IMR-90 (cell line): ENCODE measurements at regions not wholly inside any gene's neighbourhood (a gene's known extent, or its start where the extent isn't known, plus 50 kb on each side); places are given as distances from the start of the nearest gene placed in this dataset.

Experiments
- ATAC-seq: fragments of 200-7000 bp; cut with Tn5 transposase; 2 replicates; pipeline ENCODE4 v1.9.1; 2020; ENCODE audit warnings: low read depth, mild to moderate bottlenecking, moderate library complexity
- BruUV-seq: library from RNA; stranded (reverse); fragments of 400-500 nt; replicated peaks from 2 replicates; lab custom pipeline; 2021; lab: Mats Ljungman, UMichigan
- CTCF ChIA-PET: fragments of 300-600 bp; formaldehyde crosslinking; extraction: SDS; loops from one replicate; lab custom pipeline; 2021; ENCODE audit warnings: antibody characterized with exemption; lab: Yijun Ruan, JAX
- POLR2A ChIA-PET: fragments of 300-600 bp; sonication (Branson Sonifier 250); formaldehyde crosslinking; loops from one replicate; lab custom pipeline; 2022; ENCODE audit warnings: antibody characterized with exemption; ENCODE audit not compliant: unreplicated experiment; lab: Charles Lee
- DNase-seq: peaks from one replicate; pipeline ENCODE4 v3.0.0; 2013
- H2AFZ ChIP-seq: replicated peaks from 2 replicates; pipeline ENCODE3; 2013; ENCODE audit warnings: low read length, mild to moderate bottlenecking; ENCODE audit not compliant: poor library complexity
- H2AK5ac ChIP-seq: 2 replicates; pipeline ENCODE4 v1.6.1; 2013; ENCODE audit warnings: low read depth, low read length, inconsistent platforms
- H2AK9ac ChIP-seq: replicated peaks from 2 replicates; pipeline ENCODE3; 2013; ENCODE audit warnings: mild to moderate bottlenecking, low read depth, low read length, moderate library complexity; ENCODE audit not compliant: poor library complexity
- H2BK120ac ChIP-seq: 2 replicates; pipeline ENCODE4 v1.6.1; 2013; ENCODE audit warnings: low read depth, low read length, inconsistent platforms
- H2BK15ac ChIP-seq: 3 replicates; pipeline ENCODE4 v1.6.1; 2013; ENCODE audit warnings: low read depth, low read length, inconsistent platforms
- H2BK20ac ChIP-seq: 2 replicates; pipeline ENCODE4 v1.6.1; 2013; ENCODE audit warnings: low read depth, mild to moderate bottlenecking, inconsistent platforms, low read length, moderate library complexity
- H2BK5ac ChIP-seq: 2 replicates; pipeline ENCODE4 v1.6.1; 2013; ENCODE audit warnings: mild to moderate bottlenecking, low read depth, low read length, inconsistent platforms; ENCODE audit not compliant: poor library complexity, severe bottlenecking
- H3K14ac ChIP-seq: replicated peaks from 2 replicates; pipeline ENCODE4 v1.6.1; 2013; ENCODE audit warnings: low read depth, low read length, inconsistent platforms
- H3K18ac ChIP-seq: 2 replicates; pipeline ENCODE4 v1.6.1; 2013; ENCODE audit warnings: low read depth, low read length, control low read depth
- H3K23ac ChIP-seq: 2 replicates; pipeline ENCODE4 v1.6.1; 2013; ENCODE audit warnings: low read depth, low read length, inconsistent platforms
- H3K27ac ChIP-seq: 2 replicates; pipeline ENCODE4 v1.5.1; 2013; ENCODE audit warnings: mild to moderate bottlenecking, control low read depth, low read length; ENCODE audit not compliant: insufficient read depth
- H3K27me3 ChIP-seq: 2 replicates; pipeline ENCODE4 v1.6.1; 2013; ENCODE audit warnings: low read length; ENCODE audit not compliant: control insufficient read depth, insufficient read depth
- H3K36me3 ChIP-seq: 2 replicates; pipeline ENCODE4 v1.6.1; 2013; ENCODE audit warnings: low read length, mixed read lengths; ENCODE audit not compliant: control insufficient read depth, insufficient read depth
- H3K4ac ChIP-seq: 2 replicates; pipeline ENCODE4 v1.6.1; 2013; ENCODE audit warnings: low read depth, low read length, inconsistent platforms
- H3K4me1 ChIP-seq: 2 replicates; pipeline ENCODE4 v1.6.1; 2013; ENCODE audit warnings: low read length, mixed read lengths; ENCODE audit not compliant: control insufficient read depth, insufficient read depth
- H3K4me2 ChIP-seq: 2 replicates; pipeline ENCODE4 v1.6.1; 2013; ENCODE audit warnings: low read depth, mild to moderate bottlenecking, control low read depth, low read length, moderate library complexity
- H3K4me3 ChIP-seq: 2 replicates; pipeline ENCODE4 v1.5.1; 2013; ENCODE audit warnings: low read depth, mild to moderate bottlenecking, control low read depth, low read length, moderate library complexity; ENCODE audit not compliant: insufficient read depth
- H3K56ac ChIP-seq: 2 replicates; pipeline ENCODE4 v1.6.1; 2013; ENCODE audit warnings: low read length, inconsistent platforms; ENCODE audit not compliant: insufficient read depth; ENCODE audit errors: extremely low read depth
- H3K79me1 ChIP-seq, 2 experiments: 2 replicates each; pipeline ENCODE4 v1.6.1; 2013; ENCODE audit warnings: low read length in 2 of 2, inconsistent platforms in 1 of 2, low read depth in 1 of 2
- H3K9ac ChIP-seq: 2 replicates; pipeline ENCODE4 v1.6.1; 2013; ENCODE audit warnings: low read depth, low read length, control low read depth
- H3K9me1 ChIP-seq: 2 replicates; pipeline ENCODE4 v1.6.1; 2013; ENCODE audit warnings: low read length, inconsistent platforms; ENCODE audit not compliant: insufficient read depth
- H3K9me3 ChIP-seq: 2 replicates; pipeline ENCODE4 v1.6.1; 2013; ENCODE audit warnings: low read length; ENCODE audit not compliant: control insufficient read depth, insufficient read depth
- H4K20me1 ChIP-seq: 2 replicates; pipeline ENCODE4 v1.6.1; 2013; ENCODE audit warnings: low read length, inconsistent platforms; ENCODE audit not compliant: insufficient read depth
- H4K5ac ChIP-seq: 2 replicates; pipeline ENCODE4 v1.6.1; 2013; ENCODE audit warnings: mild to moderate bottlenecking, low read depth, low read length, control low read depth
- H4K8ac ChIP-seq, 2 experiments: 2 replicates each; pipeline ENCODE4 v1.6.1; 2013; ENCODE audit warnings: low read depth in 2 of 2, low read length in 2 of 2, control low read depth in 1 of 2, inconsistent platforms in 1 of 2
- H4K91ac ChIP-seq: 2 replicates; pipeline ENCODE4 v1.6.1; 2013; ENCODE audit warnings: low read depth, low read length, inconsistent platforms; ENCODE audit not compliant: insufficient read depth
- BHLHE40 ChIP-seq: fragments of 150-350 bp; IDR thresholded peaks from 2 replicates; pipeline ENCODE4 v1.6.1; 2016; ENCODE audit warnings: mild to moderate bottlenecking, low read depth, low read length
- CEBPB ChIP-seq: IDR thresholded peaks from 2 replicates; pipeline ENCODE4 v1.6.1; 2012; ENCODE audit warnings: low read depth, low read length, improper control_type of control experiment
- CHD1 ChIP-seq: IDR thresholded peaks from 2 replicates; pipeline ENCODE4 v1.6.1; 2012; ENCODE audit warnings: low read depth, low read length, improper control_type of control experiment
- FOS ChIP-seq: fragments of 150-350 bp; IDR thresholded peaks from 2 replicates; pipeline ENCODE4 v1.6.1; 2016; ENCODE audit warnings: low read depth, low read length
- MAFK ChIP-seq: IDR thresholded peaks from 2 replicates; pipeline ENCODE4 v1.6.1; 2012; ENCODE audit warnings: low read depth, low read length, improper control_type of control experiment
- NFE2L2 ChIP-seq: fragments of 150-350 bp; IDR thresholded peaks from 2 replicates; pipeline ENCODE4 v1.6.1; 2016; ENCODE audit warnings: low read depth, mild to moderate bottlenecking, low read length
- POLR2A ChIP-seq: IDR thresholded peaks from 2 replicates; pipeline ENCODE4 v1.6.1; 2012; ENCODE audit warnings: mild to moderate bottlenecking, low read depth, low read length
- RAD21 ChIP-seq: IDR thresholded peaks from 2 replicates; pipeline ENCODE4 v1.6.1; 2012; ENCODE audit warnings: low read length, improper control_type of control experiment
- RFX5 ChIP-seq: IDR thresholded peaks from 2 replicates; pipeline ENCODE4 v1.8.0; 2012; ENCODE audit warnings: low read depth, mild to moderate bottlenecking, low read length, moderate library complexity
- SMC3 ChIP-seq: fragments of 150-350 bp; IDR thresholded peaks from 2 replicates; pipeline ENCODE4 v1.6.1; 2016; ENCODE audit warnings: low read depth, mild to moderate bottlenecking, antibody characterized with exemption, low read length, moderate library complexity
- WGBS, 2 experiments: methylation state at CpG; one replicate each; pipeline versions ENCODE4 v1.1.5 to v1.1.7; 2013; ENCODE audit warnings: missing lambda C conversion rate in 2 of 2; ENCODE audit not compliant: insufficient read length in 1 of 2; ENCODE audit errors: extremely low coverage in 2 of 2; 5-methylcytosine and 5-hydroxymethylcytosine counted together
- dilution Hi-C: fragments of 300-500 bp; cut with HindIII; formaldehyde crosslinking; loops from one replicate; pipeline ENCODE4 v1.14.3; 2018; ENCODE audit warnings: low sequenced_read_pairs; ENCODE audit not compliant: unreplicated experiment
- in situ Hi-C: fragments of 300-500 bp; cut with MboI; formaldehyde crosslinking; loops from 3 replicates; pipeline ENCODE4 v1.14.3; 2019; ENCODE audit warnings: low sequenced_read_pairs, inconsistent platforms, mixed read lengths
- intact Hi-C: fragments of 100-400 bp; cut with micrococcal nuclease; formaldehyde crosslinking; loops from 2 replicates; pipeline ENCODE4 v1.10.0; 2022
- TF ChIP-seq, protein P1 (sequence below): fragments of 150-350 bp; IDR thresholded peaks from 2 replicates; pipeline ENCODE4 v1.6.1; 2016; ENCODE audit warnings: low read depth, mild to moderate bottlenecking, low read length, moderate library complexity, borderline replicate concordance
- TF ChIP-seq, protein P2 (sequence below): conservative IDR thresholded peaks from 2 replicates; pipeline ENCODE4 v1.5.1; 2012; ENCODE audit warnings: mild to moderate bottlenecking, low read depth, low read length, improper control_type of control experiment
- TF ChIP-seq, protein P3 (sequence below): fragments of 150-350 bp; IDR thresholded peaks from 2 replicates; pipeline ENCODE4 v1.6.1; 2017; ENCODE audit warnings: mild to moderate bottlenecking, antibody characterized with exemption, low read length, low read depth

DNA sequence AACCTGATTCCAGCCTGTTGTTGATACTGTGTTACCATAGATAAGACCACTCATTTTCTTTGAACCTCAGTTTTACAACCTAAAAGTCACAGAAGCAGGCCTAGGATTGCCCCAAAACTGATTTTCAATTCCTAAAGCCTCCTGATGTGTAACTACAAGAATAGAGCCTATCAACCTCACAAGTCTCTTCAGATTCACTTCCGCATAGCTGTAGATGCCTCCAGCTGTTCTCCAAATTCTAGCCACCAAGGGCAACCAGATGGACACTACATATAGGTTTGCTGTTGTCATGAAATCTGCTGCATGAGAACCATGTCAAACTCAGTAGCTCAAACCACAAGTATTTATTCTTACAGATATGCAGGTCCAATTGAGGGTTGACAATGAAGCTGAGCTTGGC, 143.5 kb downstream of the SPATA31D1 start:
- Histone ChIP-seq H2AFZ (no peak overlapping the region), H2BK5ac (no peak overlapping the region), H3K4me3 (no peak overlapping the region), H3K27ac (no peak overlapping the region), H4K5ac (no peak overlapping the region), H2BK20ac (no peak overlapping the region), H3K23ac (no peak overlapping the region), H3K9ac (no peak overlapping the region), H2BK15ac (no peak overlapping the region), H3K36me3 (no peaks in the 10 kb centered on the region), H3K4me1 (peaks cover 2% of the 10 kb centered on the region; the same call in 1 of the 2 replicates), H3K4ac (no peak overlapping the region), H3K79me1 (no peaks in the 10 kb centered on the region), H4K91ac (no peak overlapping the region), H4K20me1 (no peaks in the 10 kb centered on the region), H3K27me3 (no peaks in the 10 kb centered on the region), H4K8ac (no peak overlapping the region), H3K56ac (no peak overlapping the region), H3K14ac (no peak overlapping the region), H3K18ac (no peak overlapping the region), H2BK120ac (no peak overlapping the region), H2AK9ac (no peak overlapping the region), H3K9me3 (no peaks in the 10 kb centered on the region), H3K4me2 (no peak overlapping the region), H2AK5ac (no peak overlapping the region), H3K9me1 (no peaks in the 10 kb centered on the region)
- dilution Hi-C loops = no loop called here
- ChIA-PET POLR2A (interaction anchor here (0.6 kb wide), 1 partner anchor 228 kb away, joined by 4 read pairs; no protein-coding TSS in a partner anchor), CTCF (no interaction called here)
- intact Hi-C loops = no loop called here
- ATAC-seq (no peak), DNase-seq (no peak)
- in situ Hi-C loops = no loop called here
- no CpG with 5 or more reads among the region's 1 CpG for WGBS, 2 experiments
- BruUV-seq = no TSS peak
- TF ChIP-seq BHLHE40 = no peak
- TF ChIP-seq NFE2L2 = no peak
- no peak for TF ChIP-seq SMC3
- TF ChIP-seq CHD1 = no peak
- TF ChIP-seq MAFK = no peak
- no peak for TF ChIP-seq POLR2A
- no peak for TF ChIP-seq CEBPB
- TF ChIP-seq, protein P1, sequence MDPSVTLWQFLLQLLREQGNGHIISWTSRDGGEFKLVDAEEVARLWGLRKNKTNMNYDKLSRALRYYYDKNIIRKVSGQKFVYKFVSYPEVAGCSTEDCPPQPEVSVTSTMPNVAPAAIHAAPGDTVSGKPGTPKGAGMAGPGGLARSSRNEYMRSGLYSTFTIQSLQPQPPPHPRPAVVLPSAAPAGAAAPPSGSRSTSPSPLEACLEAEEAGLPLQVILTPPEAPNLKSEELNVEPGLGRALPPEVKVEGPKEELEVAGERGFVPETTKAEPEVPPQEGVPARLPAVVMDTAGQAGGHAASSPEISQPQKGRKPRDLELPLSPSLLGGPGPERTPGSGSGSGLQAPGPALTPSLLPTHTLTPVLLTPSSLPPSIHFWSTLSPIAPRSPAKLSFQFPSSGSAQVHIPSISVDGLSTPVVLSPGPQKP = no peak
- TF ChIP-seq FOS = no peak
- TF ChIP-seq, protein P2, sequence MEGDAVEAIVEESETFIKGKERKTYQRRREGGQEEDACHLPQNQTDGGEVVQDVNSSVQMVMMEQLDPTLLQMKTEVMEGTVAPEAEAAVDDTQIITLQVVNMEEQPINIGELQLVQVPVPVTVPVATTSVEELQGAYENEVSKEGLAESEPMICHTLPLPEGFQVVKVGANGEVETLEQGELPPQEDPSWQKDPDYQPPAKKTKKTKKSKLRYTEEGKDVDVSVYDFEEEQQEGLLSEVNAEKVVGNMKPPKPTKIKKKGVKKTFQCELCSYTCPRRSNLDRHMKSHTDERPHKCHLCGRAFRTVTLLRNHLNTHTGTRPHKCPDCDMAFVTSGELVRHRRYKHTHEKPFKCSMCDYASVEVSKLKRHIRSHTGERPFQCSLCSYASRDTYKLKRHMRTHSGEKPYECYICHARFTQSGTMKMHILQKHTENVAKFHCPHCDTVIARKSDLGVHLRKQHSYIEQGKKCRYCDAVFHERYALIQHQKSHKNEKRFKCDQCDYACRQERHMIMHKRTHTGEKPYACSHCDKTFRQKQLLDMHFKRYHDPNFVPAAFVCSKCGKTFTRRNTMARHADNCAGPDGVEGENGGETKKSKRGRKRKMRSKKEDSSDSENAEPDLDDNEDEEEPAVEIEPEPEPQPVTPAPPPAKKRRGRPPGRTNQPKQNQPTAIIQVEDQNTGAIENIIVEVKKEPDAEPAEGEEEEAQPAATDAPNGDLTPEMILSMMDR = no peak
- no peak for TF ChIP-seq RAD21
- TF ChIP-seq RFX5 = no peak
- TF ChIP-seq, protein P3, sequence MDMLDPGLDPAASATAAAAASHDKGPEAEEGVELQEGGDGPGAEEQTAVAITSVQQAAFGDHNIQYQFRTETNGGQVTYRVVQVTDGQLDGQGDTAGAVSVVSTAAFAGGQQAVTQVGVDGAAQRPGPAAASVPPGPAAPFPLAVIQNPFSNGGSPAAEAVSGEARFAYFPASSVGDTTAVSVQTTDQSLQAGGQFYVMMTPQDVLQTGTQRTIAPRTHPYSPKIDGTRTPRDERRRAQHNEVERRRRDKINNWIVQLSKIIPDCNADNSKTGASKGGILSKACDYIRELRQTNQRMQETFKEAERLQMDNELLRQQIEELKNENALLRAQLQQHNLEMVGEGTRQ = no peak
